GM12878 (cell line): ENCODE measurements at regions not wholly inside any gene's neighbourhood (a gene's known extent, or its start where the extent isn't known, plus 50 kb on each side); places are given as distances from the start of the nearest gene placed in this dataset.

Source experiments
- CBX5 ChIP-seq: sonication (generic); IDR thresholded peaks from 2 replicates; pipeline ENCODE4 v1.6.1; 2016; ENCODE audit warnings: low read depth, moderate library complexity, mild to moderate bottlenecking, inconsistent platforms
- KLF5 ChIP-seq: fragments of 450-650 bp; IDR thresholded peaks from 2 replicates; pipeline ENCODE4 v1.6.1; 2014; ENCODE audit warnings: mild to moderate bottlenecking; ENCODE audit not compliant: partially characterized antibody
- MYC ChIP-seq: IDR thresholded peaks from 2 replicates; pipeline ENCODE4 v1.6.1; 2011; ENCODE audit warnings: mild to moderate bottlenecking, low read length, moderate library complexity, inconsistent platforms; ENCODE audit not compliant: insufficient read depth, insufficient replicate concordance, insufficient read length, severe bottlenecking
- PAX8 ChIP-seq: fragments of 450-650 bp; IDR thresholded peaks from 2 replicates; pipeline ENCODE4 v1.6.1; 2017; ENCODE audit warnings: mild to moderate bottlenecking, moderate library complexity
- RAD21 ChIP-seq: IDR thresholded peaks from 2 replicates; pipeline ENCODE4 v1.6.1; 2011; ENCODE audit warnings: mild to moderate bottlenecking, low read depth, low read length, moderate library complexity; ENCODE audit not compliant: insufficient read depth
- TCF3 ChIP-seq: IDR thresholded peaks from 2 replicates; pipeline ENCODE4 v1.6.1; 2012; ENCODE audit warnings: low read depth, mild to moderate bottlenecking, low read length, borderline replicate concordance; ENCODE audit not compliant: insufficient read depth
- TF ChIP-seq, protein P1 (sequence below): fragments of 450-650 bp; IDR thresholded peaks from 2 replicates; pipeline ENCODE4 v1.6.1; 2017; ENCODE audit warnings: borderline replicate concordance
- TF ChIP-seq, protein P2 (sequence below): fragments of 450-650 bp; IDR thresholded peaks from 2 replicates; pipeline ENCODE4 v1.6.1; 2017; ENCODE audit warnings: mild to moderate bottlenecking
- TF ChIP-seq, protein P3 (sequence below): fragments of 450-650 bp; IDR thresholded peaks from 2 replicates; pipeline ENCODE4 v1.6.1; 2016; ENCODE audit warnings: mild to moderate bottlenecking

DNA sequence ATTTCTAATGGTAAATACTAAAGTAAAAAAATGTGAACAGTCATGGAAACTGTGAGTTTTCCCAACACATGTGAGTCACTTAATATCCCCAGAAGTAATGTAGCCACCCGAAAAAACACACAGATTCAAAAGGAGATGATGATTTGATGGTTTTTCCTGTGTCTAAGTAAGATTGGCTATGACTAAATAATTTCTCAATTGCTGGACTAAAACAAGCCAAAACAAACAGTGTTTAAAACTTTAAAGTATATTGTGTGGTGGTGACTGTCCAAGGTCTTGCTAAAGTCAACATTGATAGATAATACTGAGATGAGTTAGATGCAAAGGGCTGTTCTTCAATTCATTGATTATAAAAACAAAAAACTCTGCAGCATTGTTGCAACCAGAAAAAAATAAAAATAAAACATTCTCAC, 89.6 kb upstream of the SOX5 start (continued):
- TF ChIP-seq, protein P1, sequence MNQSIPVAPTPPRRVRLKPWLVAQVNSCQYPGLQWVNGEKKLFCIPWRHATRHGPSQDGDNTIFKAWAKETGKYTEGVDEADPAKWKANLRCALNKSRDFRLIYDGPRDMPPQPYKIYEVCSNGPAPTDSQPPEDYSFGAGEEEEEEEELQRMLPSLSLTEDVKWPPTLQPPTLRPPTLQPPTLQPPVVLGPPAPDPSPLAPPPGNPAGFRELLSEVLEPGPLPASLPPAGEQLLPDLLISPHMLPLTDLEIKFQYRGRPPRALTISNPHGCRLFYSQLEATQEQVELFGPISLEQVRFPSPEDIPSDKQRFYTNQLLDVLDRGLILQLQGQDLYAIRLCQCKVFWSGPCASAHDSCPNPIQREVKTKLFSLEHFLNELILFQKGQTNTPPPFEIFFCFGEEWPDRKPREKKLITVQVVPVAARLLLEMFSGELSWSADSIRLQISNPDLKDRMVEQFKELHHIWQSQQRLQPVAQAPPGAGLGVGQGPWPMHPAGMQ: no peak
- TF ChIP-seq CBX5 (no peak), PAX8 (no peak), RAD21 (no peak), KLF5 (no peak), TCF3 (no peak), MYC (no peak)
- TF ChIP-seq, protein P2, sequence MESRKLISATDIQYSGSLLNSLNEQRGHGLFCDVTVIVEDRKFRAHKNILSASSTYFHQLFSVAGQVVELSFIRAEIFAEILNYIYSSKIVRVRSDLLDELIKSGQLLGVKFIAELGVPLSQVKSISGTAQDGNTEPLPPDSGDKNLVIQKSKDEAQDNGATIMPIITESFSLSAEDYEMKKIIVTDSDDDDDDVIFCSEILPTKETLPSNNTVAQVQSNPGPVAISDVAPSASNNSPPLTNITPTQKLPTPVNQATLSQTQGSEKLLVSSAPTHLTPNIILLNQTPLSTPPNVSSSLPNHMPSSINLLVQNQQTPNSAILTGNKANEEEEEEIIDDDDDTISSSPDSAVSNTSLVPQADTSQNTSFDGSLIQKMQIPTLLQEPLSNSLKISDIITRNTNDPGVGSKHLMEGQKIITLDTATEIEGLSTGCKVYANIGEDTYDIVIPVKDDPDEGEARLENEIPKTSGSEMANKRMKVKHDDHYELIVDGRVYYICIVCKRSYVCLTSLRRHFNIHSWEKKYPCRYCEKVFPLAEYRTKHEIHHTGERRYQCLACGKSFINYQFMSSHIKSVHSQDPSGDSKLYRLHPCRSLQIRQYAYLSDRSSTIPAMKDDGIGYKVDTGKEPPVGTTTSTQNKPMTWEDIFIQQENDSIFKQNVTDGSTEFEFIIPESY: no peak
- TF ChIP-seq, protein P3, sequence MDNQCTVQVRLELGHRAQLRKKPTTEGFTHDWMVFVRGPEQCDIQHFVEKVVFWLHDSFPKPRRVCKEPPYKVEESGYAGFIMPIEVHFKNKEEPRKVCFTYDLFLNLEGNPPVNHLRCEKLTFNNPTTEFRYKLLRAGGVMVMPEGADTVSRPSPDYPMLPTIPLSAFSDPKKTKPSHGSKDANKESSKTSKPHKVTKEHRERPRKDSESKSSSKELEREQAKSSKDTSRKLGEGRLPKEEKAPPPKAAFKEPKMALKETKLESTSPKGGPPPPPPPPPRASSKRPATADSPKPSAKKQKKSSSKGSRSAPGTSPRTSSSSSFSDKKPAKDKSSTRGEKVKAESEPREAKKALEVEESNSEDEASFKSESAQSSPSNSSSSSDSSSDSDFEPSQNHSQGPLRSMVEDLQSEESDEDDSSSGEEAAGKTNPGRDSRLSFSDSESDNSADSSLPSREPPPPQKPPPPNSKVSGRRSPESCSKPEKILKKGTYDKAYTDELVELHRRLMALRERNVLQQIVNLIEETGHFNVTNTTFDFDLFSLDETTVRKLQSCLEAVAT: no peak
- TF ChIP-seq, all 136 proteins: peak for 0
